Sciatic nerve (tissue), 2 donors: ENCODE measurements at regions not wholly inside any gene's neighbourhood (a gene's known extent, or its start where the extent isn't known, plus 50 kb on each side); places are given as distances from the start of the nearest gene placed in this dataset.

ENCODE experiments used
- ATAC-seq: fragments of 200-7000 bp; cut with Tn5 transposase; one replicate; pipeline ENCODE4 v1.9.1; 2020; ENCODE audit warnings: mild to moderate bottlenecking, moderate library complexity
- DNase-seq: peaks from one replicate; pipeline ENCODE4 v3.0.0-alpha.2; 2020; ENCODE audit warnings: low spot score
- intact Hi-C: fragments of 100-400 bp; cut with DNase I; formaldehyde crosslinking; loops from one replicate; pipeline ENCODE4 v1.14.2; 2022
- donor health status: DM: no; HTN: no; CAD: no.
- donor health status: DM: no; HTN: no; CAD: no.

DNA sequence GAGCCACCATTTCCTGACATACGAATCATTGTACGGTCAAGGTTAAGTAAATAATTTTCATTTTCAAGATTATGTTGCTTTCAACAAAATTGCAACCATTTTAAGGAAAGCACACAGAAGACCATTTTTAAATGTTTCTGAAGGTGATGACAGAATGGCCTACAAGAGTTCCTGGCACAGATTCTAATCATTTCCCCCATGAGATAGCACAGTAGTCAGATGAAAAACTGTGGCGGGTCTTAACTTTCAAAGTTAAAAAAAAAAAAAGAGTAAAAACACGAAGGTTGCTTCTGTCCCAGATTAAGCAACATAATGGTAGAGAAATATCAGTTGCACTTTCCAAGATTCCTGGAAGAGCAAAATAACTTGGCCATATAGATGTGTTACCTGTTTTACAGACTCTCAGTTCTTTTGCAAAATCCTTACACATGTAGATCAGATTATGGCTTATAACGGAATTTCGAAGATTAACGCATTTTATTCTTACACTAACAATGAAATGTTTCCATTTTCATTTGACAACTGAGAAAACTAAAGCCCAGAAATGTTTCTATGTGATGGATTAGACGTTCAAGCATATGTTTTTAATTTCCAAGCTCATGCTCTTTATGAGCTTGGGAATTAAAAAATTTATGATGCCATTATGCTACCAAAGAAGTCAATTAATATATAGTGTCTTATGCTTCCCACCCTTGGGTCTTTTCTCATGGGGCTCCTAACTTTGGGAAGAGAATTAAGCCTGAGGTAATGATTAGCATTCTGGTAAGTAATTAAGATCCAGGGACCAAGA is 335.1 kb upstream of the CLNK start:
- ATAC-seq (no peak), DNase-seq (no peak)
- intact Hi-C loops, result no loop called here

DNA sequence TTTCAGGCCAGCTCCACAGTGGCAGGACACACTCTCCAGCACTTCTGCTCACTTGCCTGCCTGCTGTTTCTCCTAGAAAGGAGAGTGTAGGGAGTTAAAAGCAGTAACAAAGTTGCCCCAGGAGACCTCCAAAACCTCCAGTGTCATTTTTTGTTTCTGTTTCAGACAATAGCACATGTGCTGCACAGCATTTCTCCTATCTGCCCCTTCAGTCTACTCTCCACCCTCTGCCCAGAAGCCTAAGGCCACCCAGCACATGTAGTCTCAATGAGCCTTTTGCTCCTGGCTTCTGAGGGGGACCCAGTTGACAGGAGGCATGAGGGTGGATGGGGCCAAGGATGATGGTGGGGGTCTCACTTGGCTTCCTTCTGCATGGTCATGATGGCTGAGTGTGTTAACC is 329.6 kb upstream of the CLNK start:
- ATAC-seq (no peak), DNase-seq (no peak)
- intact Hi-C loops, result no loop called here

DNA sequence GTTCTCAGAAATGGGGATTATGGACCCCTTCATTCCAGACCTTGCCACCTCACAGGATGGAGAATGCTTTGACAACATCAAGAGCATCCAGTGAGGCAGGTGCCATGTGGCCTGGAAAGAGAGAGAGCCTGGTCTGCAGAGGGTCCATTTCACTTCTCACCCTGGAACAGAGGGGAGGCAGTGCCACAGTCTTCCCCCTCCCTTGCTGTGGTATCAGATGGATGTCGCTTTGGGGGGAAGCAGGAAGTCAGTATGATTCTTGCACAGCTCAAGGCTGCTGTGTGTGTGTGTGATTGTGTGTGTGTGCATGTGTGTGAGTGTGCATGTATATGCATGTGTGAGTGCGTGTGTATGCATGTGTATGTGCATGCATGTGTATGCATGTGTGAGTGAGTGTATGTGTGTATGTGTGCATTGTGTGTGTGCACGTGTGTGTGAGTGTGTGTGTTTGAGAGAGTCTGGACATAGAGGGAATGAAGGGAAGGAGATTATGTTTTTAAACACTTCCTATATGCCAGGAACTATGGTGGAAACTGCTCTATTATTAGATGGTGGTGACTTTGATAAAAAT is 328.6 kb upstream of the CLNK start:
- DNase-seq (no peak), ATAC-seq (no peak)
- intact Hi-C loops, result no loop called here

DNA sequence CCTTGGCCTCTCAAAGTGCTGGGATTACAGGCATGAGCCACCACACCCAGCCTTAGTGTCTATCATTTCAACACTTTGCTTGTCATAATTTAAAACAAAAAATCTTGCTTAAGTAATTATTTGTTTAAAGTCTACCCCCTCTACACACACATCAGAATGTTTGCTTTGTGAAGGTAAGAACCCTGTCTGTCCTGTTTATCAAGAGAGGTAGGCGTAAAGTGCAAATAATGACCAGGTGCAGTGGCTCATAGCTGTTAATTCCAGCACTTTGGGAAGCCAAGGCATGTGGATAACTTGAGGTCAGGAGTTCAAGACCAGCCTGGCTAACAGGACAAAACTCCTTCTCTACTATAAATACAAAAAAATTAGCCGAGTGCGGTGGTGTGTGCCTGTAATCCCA is 326.7 kb upstream of the CLNK start:
- ATAC-seq (no peak), DNase-seq (no peak)
- intact Hi-C loops, result no loop called here

DNA sequence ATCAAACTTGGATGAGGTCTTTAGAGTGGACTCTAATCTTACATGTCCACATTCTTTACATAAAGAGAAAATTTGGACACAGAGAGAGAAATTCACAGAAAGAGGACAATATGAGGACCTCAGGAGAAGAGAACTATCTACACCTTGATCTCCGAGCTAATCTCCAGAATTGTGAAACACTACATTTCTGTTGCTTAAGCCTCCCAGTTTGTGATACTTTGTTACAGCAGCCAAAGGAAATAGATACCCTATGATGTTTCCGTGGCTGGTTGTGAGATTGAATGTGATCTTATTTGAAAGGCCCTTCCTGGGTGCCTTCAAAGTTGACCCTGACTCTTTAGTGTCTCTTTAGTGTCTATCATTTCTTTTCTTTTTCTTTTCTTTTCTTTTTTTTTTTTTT is 326.1 kb upstream of the CLNK start:
- ATAC-seq (no peak), DNase-seq (no peak)
- intact Hi-C loops, result no loop called here

DNA sequence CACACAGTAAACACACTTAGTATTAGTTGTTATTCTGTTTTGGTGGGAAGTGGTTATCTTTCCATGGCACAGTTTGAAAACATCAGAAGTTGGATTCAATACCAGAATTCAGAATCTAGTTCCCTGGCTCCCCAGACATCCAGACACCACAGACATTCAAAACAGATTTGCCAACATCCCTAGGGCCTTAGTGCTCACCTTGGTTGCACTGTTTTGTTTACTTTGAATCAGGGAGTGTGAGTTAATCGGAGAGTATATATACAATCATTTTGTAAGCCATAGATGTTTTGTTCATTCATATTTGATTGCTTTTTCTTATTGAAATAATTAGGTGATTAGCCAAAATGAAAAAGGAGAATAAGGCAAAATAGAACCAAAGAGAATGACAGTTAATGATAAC is 324.7 kb upstream of the CLNK start:
- no peak for ATAC-seq
- intact Hi-C loops, result no loop called here
- no peak for DNase-seq

DNA sequence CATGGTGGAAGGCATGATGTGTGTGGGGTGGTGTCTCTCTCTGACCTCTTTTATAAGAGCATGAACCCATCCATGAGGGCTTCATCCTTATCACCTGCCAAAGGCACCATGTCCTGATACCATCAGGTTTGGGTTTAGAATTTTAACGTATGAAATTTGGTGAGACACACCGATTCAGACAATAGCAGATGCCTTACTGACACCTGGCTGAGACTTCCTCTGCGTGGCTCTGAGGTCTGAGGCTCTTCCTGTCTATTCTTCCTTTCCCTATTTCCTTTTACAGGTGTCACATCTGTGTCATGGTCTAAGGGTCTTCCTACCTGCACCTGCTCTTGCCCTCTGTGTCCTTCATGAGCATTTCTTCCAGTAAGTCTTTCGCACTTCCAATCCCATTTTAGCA is 320.7 kb upstream of the CLNK start:
- intact Hi-C loops, result no loop called here
- no peak for ATAC-seq

DNA sequence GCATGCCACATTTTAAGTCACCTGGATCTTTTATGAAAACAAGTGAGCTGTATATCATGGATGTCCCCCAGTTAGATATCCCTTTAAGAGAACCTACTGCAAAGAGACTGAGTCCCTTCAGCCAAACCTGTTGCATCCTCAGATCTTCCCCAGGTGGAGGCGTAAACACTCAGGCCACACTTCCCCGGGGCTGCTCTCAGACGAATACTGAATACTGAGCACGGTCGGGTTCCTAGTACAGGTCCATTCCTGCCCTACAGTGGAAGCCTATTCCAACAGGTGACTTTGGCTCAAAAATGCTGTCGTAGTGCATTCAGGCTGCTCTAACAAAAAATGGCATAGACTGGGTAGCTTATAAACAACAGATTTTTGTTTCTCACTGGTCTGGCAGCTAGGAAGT is 320.2 kb upstream of the CLNK start:
- DNase-seq, result no peak
- intact Hi-C loops, result no loop called here
- ATAC-seq, result no peak

More for the DNA sequence above, 320.7 kb upstream of the CLNK start:
- DNase-seq, result no peak

DNA sequence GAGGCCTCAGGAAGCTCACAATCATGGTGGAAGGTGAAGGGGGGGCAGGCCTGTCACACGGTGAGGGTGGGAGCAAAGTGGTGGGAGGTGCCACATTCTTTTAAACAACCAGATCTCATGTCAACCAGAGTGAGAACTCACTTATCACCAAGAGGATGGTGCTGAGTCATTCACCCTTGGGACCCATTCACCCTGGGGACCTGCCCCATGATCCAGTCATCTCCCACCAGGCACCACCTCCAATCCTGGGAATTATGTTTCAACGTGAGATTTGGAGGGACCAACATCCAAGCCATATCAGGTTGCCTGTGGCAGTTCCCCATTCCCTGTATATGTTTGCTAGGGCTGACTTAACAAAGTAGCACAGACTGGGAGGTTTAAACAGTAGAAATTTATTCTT is 318.4 kb upstream of the CLNK start:
- ATAC-seq (no peak), DNase-seq (no peak)
- intact Hi-C loops, result no loop called here

DNA sequence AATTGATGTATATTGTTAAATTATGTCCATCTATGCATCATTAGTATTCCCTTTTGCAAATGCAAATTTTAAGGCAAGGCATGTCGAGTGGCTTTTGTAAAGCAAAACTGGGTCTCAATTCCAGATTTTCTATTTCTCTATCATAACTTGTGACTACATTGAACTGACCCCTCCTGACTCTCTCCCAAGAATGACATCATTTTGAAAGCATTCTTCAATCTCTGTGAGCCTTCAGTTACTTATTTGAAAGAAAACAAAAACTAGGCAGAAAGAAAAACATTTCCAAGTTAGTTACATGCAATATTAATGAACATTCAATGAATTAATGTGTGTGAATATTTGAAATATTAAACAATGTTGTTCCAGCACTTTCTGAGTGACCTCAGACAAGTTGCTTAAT is 314.3 kb upstream of the CLNK start:
- ATAC-seq (no peak), DNase-seq (no peak)
- intact Hi-C loops, result no loop called here

DNA sequence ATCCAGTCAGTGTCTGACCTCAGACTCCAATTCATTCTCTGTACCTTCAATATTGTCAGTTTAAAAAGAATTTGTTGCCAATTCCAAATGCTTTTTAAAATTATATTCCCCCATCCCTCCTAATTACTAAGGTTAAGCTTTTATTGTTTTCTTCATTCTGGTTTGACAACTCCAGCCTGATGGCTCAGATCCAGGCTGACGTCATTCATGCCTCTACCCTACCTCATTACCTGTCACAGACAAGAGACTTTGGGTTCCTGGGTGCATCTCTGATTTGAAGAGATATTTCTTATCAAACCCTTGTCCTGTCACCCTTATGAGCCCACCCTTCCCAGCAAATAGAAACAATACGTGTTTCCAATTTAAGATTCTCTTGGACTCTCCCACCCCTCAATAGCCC is 300.2 kb upstream of the CLNK start:
- intact Hi-C loops, result no loop called here
- DNase-seq, result no peak
- ATAC-seq, result no peak

DNA sequence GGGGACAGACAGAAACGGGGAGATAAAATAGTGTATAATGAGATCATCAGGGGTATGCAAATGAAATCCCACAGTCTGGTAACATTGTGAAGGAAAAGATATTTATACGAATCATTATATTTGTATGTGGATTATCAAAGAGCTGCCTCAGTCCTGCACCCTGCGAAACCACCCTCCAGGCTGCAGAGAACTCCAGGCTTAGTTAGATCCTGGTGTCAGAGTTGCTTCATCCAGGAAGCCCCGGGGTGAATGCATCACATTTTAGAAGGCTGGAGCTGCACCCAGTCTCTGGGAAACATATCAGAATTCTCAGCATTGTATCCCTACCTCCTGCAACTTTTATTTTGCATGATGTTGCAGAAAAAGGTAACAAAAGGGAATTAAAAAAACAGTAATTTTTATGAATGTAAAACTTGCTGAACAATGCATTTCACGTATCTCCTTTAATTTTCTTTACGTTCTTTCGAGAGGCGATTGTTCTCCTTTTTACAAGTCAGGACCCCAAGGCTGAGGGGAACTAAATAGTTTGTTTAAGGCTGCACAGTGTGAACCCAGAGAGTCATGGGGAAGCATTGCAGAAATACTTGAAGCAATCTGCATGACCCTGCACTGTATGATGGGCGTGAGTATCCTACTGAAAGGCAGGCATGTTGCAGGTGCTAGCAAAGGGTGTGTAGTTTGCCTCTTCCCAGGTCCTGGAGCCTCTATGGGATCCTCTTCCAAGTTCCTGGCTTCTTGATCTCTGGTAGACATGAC is 299.5 kb upstream of the CLNK start:
- ATAC-seq (no peak), DNase-seq (no peak)
- intact Hi-C loops, result no loop called here

DNA sequence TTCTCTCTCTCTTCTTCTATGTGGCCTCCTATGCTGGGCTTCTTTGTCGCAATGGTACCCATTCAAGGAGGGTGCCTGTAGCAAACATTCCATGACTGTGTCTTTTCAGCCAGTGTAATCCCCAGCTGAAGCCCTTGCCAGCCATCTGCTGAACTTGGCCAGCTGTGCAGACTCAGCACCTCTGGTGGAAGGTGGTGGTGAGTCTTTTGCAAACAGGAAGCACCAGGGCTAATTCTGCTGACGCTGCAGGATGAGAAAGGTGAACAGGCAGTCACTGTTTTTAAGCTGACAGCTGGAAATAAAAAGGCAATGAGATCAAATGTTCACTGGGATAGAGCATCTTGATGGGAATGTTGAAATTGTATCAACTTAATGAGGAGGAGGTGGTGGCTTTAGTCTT is 298.7 kb upstream of the CLNK start:
- intact Hi-C loops, result no loop called here
- ATAC-seq (no peak), DNase-seq (no peak)

DNA sequence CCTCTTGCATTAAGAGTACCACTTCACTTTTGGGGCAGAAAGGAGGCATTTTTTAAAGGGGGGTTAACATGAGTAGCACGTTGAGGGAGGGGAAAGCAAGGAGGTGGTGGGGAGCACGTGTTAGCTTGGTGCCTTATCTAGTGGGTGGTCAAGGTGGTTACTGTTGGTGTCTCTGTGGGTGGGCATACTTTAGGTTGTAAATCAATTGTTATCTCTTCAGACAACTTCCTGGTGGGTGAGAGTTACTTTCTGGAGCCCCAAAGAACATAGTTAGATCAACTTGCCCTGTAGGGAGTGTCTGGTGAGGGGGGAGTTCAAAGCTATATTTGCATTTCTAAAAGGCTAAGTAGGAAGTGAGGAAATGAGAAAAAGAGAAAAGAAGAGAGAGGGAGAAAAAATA is 297.7 kb upstream of the CLNK start:
- intact Hi-C loops, result no loop called here
- DNase-seq (no peak), ATAC-seq (no peak)

DNA sequence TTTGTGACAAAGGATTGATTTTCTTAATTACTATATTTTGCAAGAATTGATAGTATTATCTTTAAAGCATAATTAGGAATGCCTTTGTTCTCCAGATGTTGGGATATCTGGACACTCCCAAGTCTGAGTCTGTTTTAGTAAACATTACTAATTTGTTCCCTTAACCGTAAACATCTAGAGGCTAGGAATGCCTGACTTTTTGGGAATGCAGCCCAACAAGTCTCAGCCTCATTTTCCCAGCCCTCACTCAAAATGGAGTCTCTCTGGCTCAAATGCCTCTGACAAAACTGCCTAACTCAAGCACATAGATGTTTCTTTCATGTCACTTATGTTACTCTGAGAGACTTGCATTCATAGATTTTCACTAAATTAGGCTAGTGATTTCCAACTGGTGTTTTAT is 297.0 kb upstream of the CLNK start:
- ATAC-seq, result no peak

DNA sequence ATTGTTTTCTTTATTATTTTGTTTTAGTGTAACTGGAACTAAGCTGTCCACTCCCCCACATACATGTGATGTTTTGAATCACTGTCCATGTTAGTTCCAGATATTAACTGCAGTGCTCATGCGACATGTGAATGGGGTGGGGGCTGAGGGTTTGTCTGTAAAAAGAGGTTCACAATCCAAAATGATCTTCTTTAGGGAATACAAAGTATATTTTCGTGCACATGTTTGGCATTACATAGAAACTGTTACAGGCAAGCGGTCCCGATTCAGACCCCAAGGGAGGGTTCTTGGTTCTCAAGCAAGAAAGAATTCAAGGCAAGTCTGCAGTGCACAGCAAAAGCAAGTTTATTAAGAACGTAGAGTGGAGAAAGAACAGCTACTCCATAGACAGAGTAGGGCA is 296.5 kb upstream of the CLNK start:
- no peak for ATAC-seq
- intact Hi-C loops, result no loop called here
- DNase-seq, result no peak

More for the DNA sequence above, 297.0 kb upstream of the CLNK start:
- DNase-seq, result no peak
- intact Hi-C loops, result no loop called here

DNA sequence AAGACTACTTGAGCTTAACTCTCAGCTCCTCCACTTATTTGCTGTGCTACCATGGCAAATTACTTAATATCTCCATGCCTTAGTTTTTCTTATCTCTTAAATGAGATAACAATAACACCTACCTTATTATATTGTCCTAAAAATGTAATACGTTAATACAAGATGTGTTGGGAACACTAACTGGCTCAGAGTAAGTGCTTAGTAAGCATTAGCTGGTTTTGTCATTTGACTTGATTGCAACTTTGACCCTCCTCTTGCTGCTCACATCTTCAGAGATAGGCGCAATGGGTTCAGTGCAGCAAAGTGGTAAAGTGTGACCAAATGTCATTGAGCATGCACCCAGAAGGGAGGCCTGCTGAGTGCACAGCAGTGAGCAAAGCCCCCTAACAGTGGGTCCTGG is 294.5 kb upstream of the CLNK start:
- DNase-seq (no peak), ATAC-seq (no peak)
- intact Hi-C loops, result no loop called here

DNA sequence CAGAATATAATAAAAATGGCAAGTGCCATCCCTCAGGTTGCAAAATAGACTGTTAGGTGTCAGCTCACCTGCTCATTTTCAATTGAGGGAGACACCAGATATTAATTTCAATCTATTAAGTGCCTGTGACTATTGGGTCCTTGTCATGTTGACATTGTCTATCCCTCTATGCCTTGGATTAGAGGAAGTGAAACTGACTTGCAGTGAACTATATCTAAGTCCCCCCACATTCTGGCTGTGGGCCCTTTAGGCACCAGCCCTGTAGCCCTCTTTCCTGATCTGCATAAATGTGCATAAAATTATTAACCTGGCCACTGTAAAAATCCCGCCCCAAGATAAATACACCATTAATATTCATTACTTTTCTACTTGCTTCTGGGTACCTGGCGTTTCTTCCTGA is 293.0 kb upstream of the CLNK start:
- intact Hi-C loops, result no loop called here

DNA sequence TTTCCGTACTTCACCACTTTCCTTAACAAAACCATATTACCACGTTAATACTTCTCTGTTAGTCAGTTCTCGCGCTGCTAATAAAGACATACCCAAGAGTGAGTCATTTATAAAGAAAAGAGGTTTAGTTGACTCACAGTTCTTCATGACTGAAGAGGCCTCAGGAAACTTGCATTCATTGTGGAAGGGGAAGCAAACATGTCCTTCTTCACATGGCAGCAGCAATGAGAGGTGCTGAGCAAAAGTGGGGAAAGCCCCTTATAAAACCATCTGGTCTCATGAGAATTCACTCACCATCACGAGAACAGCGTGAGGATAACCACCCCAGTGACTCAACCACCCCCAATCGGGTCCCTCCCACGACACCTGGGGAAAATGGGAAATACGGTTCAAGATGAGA is 289.8 kb upstream of the CLNK start:
- ATAC-seq (no peak), DNase-seq (no peak)
- intact Hi-C loops, result loop anchor here (5.0 kb wide), 1 partner anchor 1638 kb away; no protein-coding TSS in a partner anchor

More for the DNA sequence above, 293.0 kb upstream of the CLNK start:
- ATAC-seq (peak; percentile 28), DNase-seq (no peak)

DNA sequence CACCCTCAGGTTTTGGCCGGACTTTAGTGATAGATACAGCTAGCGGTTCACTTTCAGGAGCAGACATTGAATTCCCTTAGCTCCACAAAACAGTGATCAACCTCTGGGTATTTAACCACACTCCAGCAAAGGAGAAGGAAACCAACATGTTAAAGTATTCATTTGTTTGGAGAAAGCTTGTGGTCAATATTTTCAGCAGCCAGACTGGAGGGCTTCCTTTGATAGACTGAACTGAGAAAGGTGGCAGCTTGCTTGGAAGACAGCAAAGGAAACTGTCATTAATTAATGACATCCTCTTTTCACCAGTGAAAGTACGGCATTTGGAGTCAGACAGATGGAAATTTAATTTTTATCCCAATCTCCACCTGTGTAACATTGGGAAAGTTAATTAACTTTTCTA is 289.1 kb upstream of the CLNK start:
- intact Hi-C loops, result loop anchor here (5.0 kb wide), 1 partner anchor 1639 kb away; no protein-coding TSS in a partner anchor
- ATAC-seq (no peak), DNase-seq (no peak)
